OCI-LY7 (cell line): ENCODE measurements at regions not wholly inside any gene's neighbourhood (a gene's known extent, or its start where the extent isn't known, plus 50 kb on each side); places are given as distances from the start of the nearest gene placed in this dataset.

Source experiments
- BruUV-seq: library from RNA; stranded (reverse); fragments of 400-500 nt; replicated peaks from 2 replicates; lab custom pipeline; 2021; lab: Mats Ljungman, UMichigan
- CTCF ChIA-PET: fragments of 300-600 bp; sonication (Branson Sonifier 250); formaldehyde crosslinking; loops from one replicate; lab custom pipeline; 2022; ENCODE audit warnings: antibody characterized with exemption; ENCODE audit not compliant: unreplicated experiment; lab: Charles Lee
- POLR2A ChIA-PET: fragments of 300-600 bp; sonication (Branson Sonifier 250); formaldehyde crosslinking; loops from one replicate; lab custom pipeline; 2022; ENCODE audit warnings: antibody characterized with exemption; lab: Charles Lee
- DNase-seq: peaks from one replicate; pipeline ENCODE4 v3.0.0-alpha.2; 2015; ENCODE audit warnings: low spot score
- H2AFZ ChIP-seq: fragments of 200-600 bp; sonication (generic), shearing (Covaris generic); 2 replicates; pipeline ENCODE4 v1.6.1; 2014; ENCODE audit warnings: mild to moderate bottlenecking, antibody characterized with exemption, low read length, moderate library complexity
- H3K27ac ChIP-seq: fragments of 200-600 bp; sonication (generic); 2 replicates; pipeline ENCODE4 v1.5.1; 2014; ENCODE audit warnings: mixed run types, low read depth, mild to moderate bottlenecking, moderate library complexity, low read length, inconsistent platforms; ENCODE audit not compliant: poor library complexity, severe bottlenecking
- H3K36me3 ChIP-seq: fragments of 200-600 bp; sonication (generic); 2 replicates; pipeline ENCODE4 v1.6.1; 2014; ENCODE audit warnings: mild to moderate bottlenecking, antibody characterized with exemption, low read length, moderate library complexity, mixed read lengths; ENCODE audit not compliant: insufficient read depth
- H3K4me1 ChIP-seq: fragments of 200-600 bp; sonication (generic); 2 replicates; pipeline ENCODE4 v1.5.1; 2014; ENCODE audit warnings: mild to moderate bottlenecking, low read length; ENCODE audit not compliant: insufficient read depth, poor library complexity, severe bottlenecking
- H3K4me2 ChIP-seq: fragments of 200-600 bp; sonication (generic); 2 replicates; pipeline ENCODE4 v1.6.1; 2014; ENCODE audit warnings: mild to moderate bottlenecking, low read length
- H3K4me3 ChIP-seq: fragments of 200-600 bp; sonication (generic); 2 replicates; pipeline ENCODE4 v1.5.1; 2014; ENCODE audit warnings: mild to moderate bottlenecking, low read depth, low read length; ENCODE audit not compliant: poor library complexity, severe bottlenecking
- H3K79me2 ChIP-seq: fragments of 200-600 bp; sonication (generic); 2 replicates; pipeline ENCODE4 v1.6.1; 2016; ENCODE audit warnings: low read depth, mild to moderate bottlenecking, low read length, moderate library complexity, mixed read lengths; ENCODE audit not compliant: insufficient read depth
- H3K9me2 ChIP-seq: fragments of 200-600 bp; sonication (generic); 2 replicates; pipeline ENCODE4 v1.6.1; 2016; ENCODE audit warnings: mild to moderate bottlenecking, low read length, mixed read lengths; ENCODE audit not compliant: insufficient read depth
- H3K9me3 ChIP-seq: fragments of 200-600 bp; sonication (generic); 2 replicates; pipeline ENCODE4 v1.6.1; 2014; ENCODE audit warnings: mild to moderate bottlenecking, mixed run types, low read length, mixed read lengths
- H4K20me1 ChIP-seq: fragments of 200-600 bp; sonication (generic); 2 replicates; pipeline ENCODE4 v1.6.1; 2014; ENCODE audit warnings: mild to moderate bottlenecking, antibody characterized with exemption, low read length, moderate library complexity, mixed read lengths; ENCODE audit not compliant: insufficient read depth
- CTCF ChIP-seq: fragments of 200-600 bp; sonication (generic); conservative IDR thresholded peaks from 2 replicates; pipeline ENCODE4 v1.5.1; 2014; ENCODE audit warnings: mild to moderate bottlenecking, antibody characterized with exemption, low read length, moderate library complexity, mixed read lengths
- EZH2phosphoT487 ChIP-seq: fragments of 200-600 bp; sonication (generic); IDR thresholded peaks from 2 replicates; pipeline ENCODE4 v1.6.1; 2018; ENCODE audit warnings: low read depth, borderline replicate concordance, mild to moderate bottlenecking, mixed run types, antibody characterized with exemption, low read length, moderate library complexity, mixed read lengths
- intact Hi-C: fragments of 100-400 bp; cut with micrococcal nuclease; formaldehyde crosslinking; loops from one replicate; pipeline ENCODE4 v1.10.0; 2022; ENCODE audit not compliant: unreplicated experiment

GRCh38 chr4:13309751-13310150 is 174.4 kb downstream of the RAB28 start:
- Histone ChIP-seq H2AFZ (no peak overlapping the region), H4K20me1 (no peaks in the 10 kb centered on the region), H3K27ac (no peak overlapping the region), H3K4me3 (no peak overlapping the region), H3K79me2 (no peaks in the 10 kb centered on the region), H3K9me3 (no peaks in the 10 kb centered on the region), H3K4me2 (no peak overlapping the region), H3K36me3 (no peaks in the 10 kb centered on the region), H3K4me1 (no peaks in the 10 kb centered on the region), H3K9me2 (no peaks in the 10 kb centered on the region)
- DNase-seq: no peak
- intact Hi-C loops: no loop called here
- BruUV-seq: no TSS peak
- CTCF ChIA-PET: no interaction called here
- TF ChIP-seq EZH2phosphoT487: no peak
- no peak for TF ChIP-seq CTCF
- POLR2A ChIA-PET: no interaction called here

GRCh38 chr4:13306356-13306755 is 177.8 kb downstream of the RAB28 start:
- H3K4me3 ChIP-seq: no peak overlapping the region
- TF ChIP-seq EZH2phosphoT487 (no peak), CTCF (no peak)
- no peak overlapping the region for H2AFZ ChIP-seq
- no peaks in the 10 kb centered on the region for H3K79me2 ChIP-seq
- no peak overlapping the region for H3K27ac ChIP-seq
- no peak for DNase-seq
- BruUV-seq: no TSS peak
- H3K4me1 ChIP-seq: no peaks in the 10 kb centered on the region
- H3K36me3 ChIP-seq: no peaks in the 10 kb centered on the region
- no peaks in the 10 kb centered on the region for H3K9me2 ChIP-seq
- H3K9me3 ChIP-seq: no peaks in the 10 kb centered on the region
- ChIA-PET CTCF (no interaction called here), POLR2A (interaction anchor here (0.7 kb wide), 1 partner anchor 1996 kb away, joined by 3 read pairs; no protein-coding TSS in a partner anchor)
- no peaks in the 10 kb centered on the region for H4K20me1 ChIP-seq
- no peak overlapping the region for H3K4me2 ChIP-seq
- intact Hi-C loops: no loop called here

- H3K4me2 ChIP-seq: no peak overlapping the region
- no peaks in the 10 kb centered on the region for H3K36me3 ChIP-seq
- DNase-seq: no peak
- intact Hi-C loops: no loop called here
- H3K4me1 ChIP-seq: no peaks in the 10 kb centered on the region
- no peaks in the 10 kb centered on the region for H3K9me3 ChIP-seq
- H2AFZ ChIP-seq: no peak overlapping the region
- H4K20me1 ChIP-seq: no peaks in the 10 kb centered on the region
- ChIA-PET CTCF (no interaction called here), POLR2A (no interaction called here)
- H3K4me3 ChIP-seq: no peak overlapping the region
- no peaks in the 10 kb centered on the region for H3K9me2 ChIP-seq
- H3K27ac ChIP-seq: no peak overlapping the region
- H3K79me2 ChIP-seq: no peaks in the 10 kb centered on the region
- BruUV-seq: no TSS peak
- TF ChIP-seq CTCF: no peak
- no peak for TF ChIP-seq EZH2phosphoT487
These were observed 181.3 kb downstream of the RAB28 start for GRCh38 chr4:13302876-13303275.
